Right lobe of liver (tissue), 4 donors: ENCODE measurements at regions not wholly inside any gene's neighbourhood (a gene's known extent, or its start where the extent isn't known, plus 50 kb on each side); places are given as distances from the start of the nearest gene placed in this dataset.

Experiments
- CTCF ChIP-seq, 4 donors: fragments of 200-600 bp in 3 of 4; fragments of 450-650 bp in 1 of 4; IDR thresholded peaks; one replicate each; pipeline versions ENCODE4 v1.5.1 to v1.8.0; 2016 to 2022; ENCODE audit warnings: antibody characterized with exemption in 4 of 4, mild to moderate bottlenecking in 2 of 4
- POLR2A ChIP-seq: fragments of 450-650 bp; IDR thresholded peaks from one replicate; pipeline ENCODE4 v1.6.1; 2017; ENCODE audit warnings: antibody characterized with exemption, mild to moderate bottlenecking
- donor health status: DM: no; HTN: no; CAD: no.
- donor health status: DM: no; HTN: no; CAD: no.
- donor health status: DM: no; HTN: yes; CAD: no.

- no peak for TF ChIP-seq CTCF (IDR thresholded peaks at IDR 0.05)
- TF ChIP-seq POLR2A = no peak
Measured at GRCh38 chr4:26053761-26054160, 139.7 kb downstream of the SMIM20 start.
